SH-SY5Y (cell line): ENCODE measurements at regions not wholly inside any gene's neighbourhood (a gene's known extent, or its start where the extent isn't known, plus 50 kb on each side); places are given as distances from the start of the nearest gene placed in this dataset.
A peak's percentile ranks its signal among the peaks of the same experiment; 100 is the strongest.

Source experiments
- GATA2 ChIP-seq: IDR thresholded peaks from 2 replicates; pipeline ENCODE4 v1.6.1; 2011; ENCODE audit warnings: mild to moderate bottlenecking, low read depth, low read length
- GATA3 ChIP-seq: IDR thresholded peaks from 2 replicates; pipeline ENCODE4 v1.6.1; 2011; ENCODE audit warnings: low read depth, mild to moderate bottlenecking, low read length, moderate library complexity

- TF ChIP-seq GATA3 (0 out of 2 replicates have a peak, but pooled peaks have one; percentile 11), GATA2 (no peak)
Measured at GRCh38 chr3:148030975-148031374, 621.8 kb downstream of the ZIC1 start.
